ENCODE measurements at regions not wholly inside any gene's neighbourhood (a gene's known extent, or its start where the extent isn't known, plus 50 kb on each side); places are given as distances from the start of the nearest gene placed in this dataset.

DNA sequence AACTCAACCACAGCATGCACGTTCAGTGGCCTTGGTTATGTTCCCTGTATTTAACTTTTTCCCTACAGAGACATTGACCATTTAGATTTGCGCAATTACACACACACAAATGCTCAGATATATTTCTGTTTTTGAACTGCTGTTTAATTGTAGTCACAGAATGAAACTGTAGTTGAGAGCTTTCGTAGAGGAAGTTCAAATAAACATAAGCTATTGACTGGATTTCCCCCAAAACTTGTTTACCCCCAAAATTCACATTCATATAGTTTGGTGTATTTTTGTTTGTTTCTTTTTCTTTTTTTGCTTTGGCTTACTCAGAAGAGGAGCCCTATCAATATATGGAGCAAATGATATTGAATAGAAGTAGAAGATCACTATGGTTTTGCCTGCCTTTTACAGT lies 921.0 kb downstream of the ADGRL2 start:
- no peak for ATAC-seq

DNA sequence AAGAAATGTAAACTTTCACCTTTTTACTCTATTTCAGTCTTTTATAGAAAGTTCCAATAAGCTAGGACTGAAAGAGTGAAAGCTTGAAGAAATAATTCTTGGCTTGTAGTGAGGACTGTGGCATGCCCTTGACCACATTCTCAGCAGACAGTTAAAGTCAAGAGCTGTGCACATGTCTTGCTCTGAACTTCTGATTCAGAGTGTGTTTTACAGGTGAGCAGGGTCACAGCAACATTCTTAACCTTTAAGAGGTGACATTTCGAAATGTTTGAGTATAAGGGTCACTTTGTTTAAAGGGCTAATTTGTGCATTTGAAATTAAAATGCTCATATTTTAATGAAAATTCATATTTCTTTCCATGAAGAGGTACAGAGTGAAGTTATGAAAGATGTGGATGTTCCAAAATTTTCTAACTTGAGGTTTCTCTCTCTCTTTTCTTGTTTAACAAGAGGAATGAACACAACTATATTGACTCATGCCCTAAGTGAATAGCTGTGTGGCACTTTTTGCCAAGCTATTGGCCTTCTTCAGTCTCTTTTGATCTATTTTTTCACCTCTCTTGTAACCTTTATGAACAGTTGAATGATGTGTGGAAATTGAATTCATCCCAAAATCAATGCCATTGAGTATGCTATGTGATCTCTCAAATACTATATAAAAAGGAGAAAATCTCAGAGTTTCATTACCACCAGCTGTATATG lies 918.1 kb downstream of the ADGRL2 start:
- ATAC-seq, result no peak

DNA sequence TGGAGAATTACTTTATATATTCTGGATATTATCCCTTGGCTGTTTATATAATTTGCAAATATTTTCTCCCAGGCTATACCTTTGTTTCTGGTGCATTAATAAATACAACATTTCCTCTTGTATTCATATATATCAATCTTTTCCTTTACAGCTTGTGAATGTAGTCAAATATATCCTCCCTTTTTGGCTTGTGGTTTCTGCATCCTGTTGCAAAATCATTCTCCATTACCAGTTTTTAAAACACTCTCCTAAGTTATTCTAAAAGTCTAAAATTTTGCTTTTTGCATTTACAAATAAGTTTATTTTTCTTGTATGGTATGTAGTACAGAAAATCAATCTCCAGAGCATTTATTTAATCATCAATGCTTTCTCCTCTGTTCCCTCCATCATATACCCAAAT lies 909.4 kb downstream of the ADGRL2 start:
- ATAC-seq, result no peak

DNA sequence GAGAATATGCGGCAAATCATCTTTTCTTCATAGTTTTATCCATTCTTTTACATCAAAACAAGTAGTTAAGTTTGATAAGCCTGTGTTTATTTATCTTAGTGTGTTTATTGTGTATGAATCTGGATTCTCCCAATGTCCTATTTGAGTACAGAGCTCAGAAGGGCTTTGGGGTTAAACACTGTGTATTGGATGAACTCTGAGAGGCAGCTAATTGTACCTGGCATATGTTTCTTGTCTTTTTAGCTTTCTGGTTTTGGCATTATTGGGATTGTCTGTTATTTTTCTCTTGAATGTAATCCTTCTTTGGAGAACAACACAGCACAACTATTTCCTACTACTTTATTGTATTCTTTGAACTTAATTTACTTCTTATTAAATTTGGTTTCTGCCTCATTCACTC lies 906.9 kb downstream of the ADGRL2 start:
- no peak for ATAC-seq

DNA sequence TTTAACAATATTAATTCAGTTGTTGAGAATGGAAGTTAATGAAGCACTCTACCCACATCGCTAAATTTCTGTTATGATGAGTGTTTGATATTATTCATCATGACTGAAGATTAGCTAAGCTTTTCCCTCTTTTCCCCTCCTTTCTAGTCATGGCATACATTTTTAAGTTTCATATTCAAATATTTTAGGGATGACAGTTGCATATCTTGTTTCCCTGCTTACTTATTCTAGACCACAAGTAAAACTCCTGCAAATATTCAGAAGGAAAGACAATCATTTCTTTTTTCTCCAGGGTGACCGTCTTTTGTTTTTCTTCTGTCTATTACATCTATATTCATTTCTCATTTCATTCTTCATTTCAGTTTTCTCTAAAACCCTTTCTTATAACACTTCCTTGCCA lies 906.0 kb downstream of the ADGRL2 start:
- ATAC-seq, result no peak

DNA sequence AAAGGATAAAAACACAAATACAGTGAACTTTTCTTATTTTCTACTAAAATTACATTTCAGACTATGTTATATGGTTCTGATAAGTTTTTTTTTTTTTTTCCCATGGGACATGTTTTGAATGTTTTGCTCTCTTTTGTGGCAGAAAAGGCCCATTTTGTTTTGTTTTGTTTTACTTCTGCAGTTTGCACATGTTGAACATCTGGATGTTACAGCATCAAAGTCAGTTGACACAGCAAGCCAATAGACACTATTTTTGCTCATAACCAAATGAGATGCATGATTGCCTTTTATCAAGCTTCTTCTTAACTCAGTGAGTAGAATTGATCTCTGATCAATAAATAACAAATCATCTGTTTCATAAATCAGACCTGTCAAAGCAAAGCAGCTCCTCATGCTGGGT lies 904.2 kb downstream of the ADGRL2 start:
- no peak for ATAC-seq

DNA sequence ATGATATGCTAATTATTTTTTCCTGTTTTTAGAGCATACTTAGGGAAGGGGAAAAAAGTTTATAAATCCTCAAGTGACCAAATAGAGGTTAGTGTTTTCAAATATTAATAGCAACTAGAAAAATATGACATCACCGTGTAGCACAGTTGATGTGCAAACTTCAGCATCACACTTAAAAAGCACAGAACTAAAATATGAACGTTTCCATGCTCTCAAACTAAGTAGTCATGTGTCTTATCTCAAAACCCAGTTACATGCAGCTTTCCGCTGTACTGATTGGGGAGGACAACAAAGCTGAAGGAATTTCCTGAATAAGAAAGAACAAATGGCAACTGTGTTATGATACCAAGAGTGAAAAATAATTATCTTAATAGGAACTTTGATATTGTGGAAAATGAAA lies 903.7 kb downstream of the ADGRL2 start:
- no peak for ATAC-seq

DNA sequence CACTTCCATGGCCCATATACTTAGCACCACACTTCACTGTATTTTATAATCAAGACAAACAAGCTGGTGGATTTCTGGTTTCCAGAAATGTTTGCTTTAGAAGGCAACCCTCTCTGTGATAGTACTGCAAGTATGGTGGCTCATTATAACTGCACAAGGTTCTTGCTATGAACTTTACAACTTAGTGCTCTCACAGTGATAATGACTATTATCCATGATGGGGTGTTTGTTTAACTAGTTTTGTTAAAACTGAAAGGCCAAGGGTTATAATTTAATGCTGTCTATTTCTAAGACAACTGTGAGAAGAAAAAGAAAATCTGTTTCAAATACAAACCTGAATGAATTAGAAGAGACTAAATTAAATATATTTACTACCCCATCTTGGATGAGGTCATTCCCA lies 903.2 kb downstream of the ADGRL2 start:
- ATAC-seq, result no peak

DNA sequence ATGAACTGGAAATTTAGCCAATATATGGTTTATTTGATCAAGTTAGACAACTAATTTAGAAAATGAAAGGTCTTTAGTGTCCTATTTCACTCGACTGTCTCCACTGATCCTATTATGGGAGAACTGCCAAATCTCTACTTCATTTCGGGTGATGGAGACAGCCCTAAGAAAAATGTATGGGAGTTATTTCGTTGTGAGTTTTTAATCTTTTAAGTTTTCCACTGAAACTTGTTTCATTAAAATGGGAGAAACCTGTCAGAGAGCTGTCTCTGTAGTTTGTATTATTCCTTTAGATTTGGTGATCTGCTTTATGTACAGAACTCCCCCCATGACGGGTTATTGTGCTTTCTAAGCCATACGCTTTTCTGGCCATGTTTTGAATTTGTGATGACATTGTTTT lies 899.7 kb downstream of the ADGRL2 start:
- ATAC-seq, result no peak

DNA sequence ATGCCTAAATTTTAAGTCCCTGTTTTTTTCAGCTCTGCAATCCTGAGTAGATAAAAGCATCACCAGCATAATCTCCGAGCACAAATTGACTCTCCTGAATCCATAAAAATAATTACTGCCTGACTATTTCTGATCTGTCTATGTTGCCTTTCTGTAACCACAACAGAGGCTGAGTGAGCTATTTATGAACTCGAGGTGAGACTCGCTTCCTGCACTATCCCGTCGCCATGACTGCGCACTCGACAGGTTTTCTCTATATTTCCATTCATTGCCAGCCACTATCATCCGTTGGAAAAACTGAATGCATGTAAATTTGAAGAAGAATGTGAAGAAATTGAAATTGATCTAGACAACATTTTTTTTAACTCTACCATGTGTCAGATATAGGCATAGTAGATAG lies 897.2 kb downstream of the ADGRL2 start:
- ATAC-seq, result no peak

DNA sequence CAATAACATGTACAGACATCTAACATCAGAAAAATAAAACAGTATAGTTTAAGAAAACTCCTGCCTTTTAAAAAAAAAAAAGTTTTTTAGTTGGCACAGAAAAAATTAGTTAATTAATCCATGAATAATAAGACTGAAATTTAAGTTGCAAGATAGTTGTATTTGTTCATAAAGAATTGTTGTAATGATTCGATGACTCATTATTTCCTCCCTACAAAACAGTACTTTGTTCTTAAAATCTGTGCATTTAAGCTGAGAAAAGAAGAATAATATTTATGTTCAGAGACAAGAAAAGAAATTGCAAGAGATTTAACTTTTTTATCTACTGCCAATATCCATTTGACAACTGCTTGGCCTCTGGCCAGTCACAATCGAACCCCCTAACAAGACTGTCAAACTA lies 894.7 kb downstream of the ADGRL2 start:
- ATAC-seq, result no peak

DNA sequence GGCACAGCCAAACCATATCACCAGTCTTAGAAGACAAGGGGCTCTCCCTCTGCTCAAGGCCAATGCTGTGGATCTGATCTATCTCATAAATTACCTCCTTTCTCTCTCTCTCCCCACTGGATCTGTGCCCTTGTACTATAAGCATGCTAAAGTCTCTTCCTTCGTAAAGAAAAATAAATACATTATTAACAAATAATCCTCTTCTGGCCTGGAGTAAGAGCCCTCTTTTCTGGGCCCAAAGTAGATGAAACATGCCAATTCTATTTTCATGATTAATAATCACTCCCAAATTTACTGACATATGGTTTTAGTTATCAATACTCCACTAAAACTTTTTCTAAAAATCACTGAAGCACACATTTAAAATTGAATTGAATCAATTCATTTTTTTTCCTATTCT lies 889.7 kb downstream of the ADGRL2 start:
- no peak for ATAC-seq

DNA sequence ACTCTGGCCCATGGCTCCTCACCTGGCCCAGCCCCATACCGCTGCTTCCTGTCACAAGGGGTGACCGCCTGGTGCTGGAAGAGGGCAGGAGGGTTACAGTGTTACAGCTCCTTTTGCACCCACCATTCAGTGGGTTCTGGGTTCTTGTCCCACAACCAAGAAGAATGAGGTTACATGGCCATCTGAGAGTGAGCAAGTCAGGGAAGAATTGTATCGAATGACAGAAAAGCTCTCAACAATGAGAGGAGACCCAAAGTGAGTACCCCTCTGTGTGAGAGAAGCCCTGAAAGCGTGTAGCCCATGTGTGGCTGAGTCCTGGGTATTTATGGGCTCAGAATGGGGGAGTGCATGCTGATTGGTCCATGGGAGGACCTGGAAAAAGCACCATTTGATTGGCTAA lies 888.5 kb downstream of the ADGRL2 start:
- no peak for ATAC-seq

DNA sequence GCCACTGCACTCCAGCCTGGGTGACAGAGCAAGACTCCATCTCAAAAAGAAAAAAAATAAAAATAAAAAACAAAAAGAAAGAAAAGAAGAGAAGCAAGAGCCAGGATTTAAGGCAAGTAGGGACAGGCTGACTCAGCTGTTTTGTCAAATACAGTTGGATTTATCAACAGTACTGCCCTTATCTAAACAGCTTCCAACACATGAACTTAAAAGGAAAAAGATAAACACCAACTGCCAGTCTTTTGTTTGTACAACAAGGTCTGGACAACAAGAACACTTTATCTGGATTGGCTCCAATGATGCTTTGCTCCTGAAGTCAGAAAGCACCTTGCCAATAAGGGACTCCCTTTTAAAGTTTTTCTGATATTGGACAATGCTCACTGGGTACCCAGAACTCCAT lies 886.0 kb downstream of the ADGRL2 start:
- ATAC-seq, result no peak

DNA sequence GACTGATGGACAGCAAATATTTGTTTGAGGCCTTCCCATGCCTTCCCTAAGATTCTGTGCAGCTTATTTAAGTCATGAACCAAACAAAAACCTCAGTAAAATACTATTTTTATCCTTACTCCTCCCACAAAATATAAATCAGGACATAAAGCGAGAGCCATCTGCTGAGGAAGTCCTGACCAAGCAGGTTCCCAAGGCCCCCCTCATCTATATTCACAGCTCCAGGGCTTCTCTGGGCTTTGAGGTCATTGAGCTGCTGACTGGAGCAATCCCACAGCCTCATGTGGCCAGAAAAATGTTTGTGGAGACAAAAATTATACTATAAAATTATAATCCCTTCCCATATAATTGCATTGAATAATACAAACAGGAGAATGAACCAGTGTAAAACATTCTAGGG lies 846.2 kb downstream of the ADGRL2 start:
- no peak for ATAC-seq

DNA sequence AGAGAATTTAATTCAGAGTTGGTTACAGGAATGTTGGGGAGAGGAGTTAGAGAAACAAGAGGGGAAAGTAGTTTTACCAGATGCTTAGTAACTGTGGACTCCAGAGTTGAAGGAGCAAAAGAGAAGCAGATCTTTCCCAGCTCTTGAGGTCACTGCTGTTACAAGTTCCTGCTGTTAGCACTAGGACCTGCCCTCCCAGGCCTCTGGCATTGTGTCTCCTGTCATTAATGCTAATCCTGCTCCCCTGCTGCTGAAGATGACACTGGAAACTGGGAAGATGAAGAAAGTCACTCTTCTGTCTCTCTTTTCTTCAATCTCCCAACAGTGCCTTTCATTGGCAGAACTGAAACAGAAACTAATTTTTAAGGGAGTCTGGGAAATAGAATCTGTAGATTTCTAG lies 845.6 kb downstream of the ADGRL2 start:
- no peak for ATAC-seq

DNA sequence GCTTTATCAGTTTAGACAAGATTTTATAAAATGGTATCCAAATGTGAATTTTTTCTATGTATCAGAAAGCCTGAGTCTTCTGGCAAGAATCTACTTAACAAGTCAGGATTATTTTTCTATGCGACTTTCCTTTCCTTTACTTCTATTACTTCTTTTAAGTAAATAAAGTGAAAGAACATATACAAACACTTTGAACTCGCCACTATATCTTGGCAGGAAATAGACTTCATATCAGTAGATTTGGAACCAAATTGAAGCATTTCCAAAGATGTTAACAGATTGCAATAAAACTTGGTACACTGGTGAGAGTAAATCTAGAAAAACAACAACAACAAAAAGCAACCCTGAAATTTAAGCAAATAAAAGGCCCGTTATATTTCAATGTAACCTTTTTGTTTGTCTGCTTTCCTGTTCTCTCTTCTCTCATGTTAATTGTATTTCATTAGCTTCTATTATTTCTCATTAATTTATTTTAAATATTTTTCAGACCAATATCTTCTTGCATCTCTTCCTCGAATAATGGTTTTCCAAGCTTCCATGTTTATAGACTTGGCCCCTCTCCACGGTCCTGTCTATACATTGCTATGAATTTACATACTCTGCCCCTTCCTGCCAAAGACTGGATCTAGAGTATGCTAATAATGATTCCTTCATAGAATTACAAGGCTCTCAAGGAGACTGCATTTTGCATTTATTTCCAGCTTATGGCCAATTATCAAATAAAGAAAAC lies 843.6 kb downstream of the ADGRL2 start:
- ATAC-seq, result no peak

DNA sequence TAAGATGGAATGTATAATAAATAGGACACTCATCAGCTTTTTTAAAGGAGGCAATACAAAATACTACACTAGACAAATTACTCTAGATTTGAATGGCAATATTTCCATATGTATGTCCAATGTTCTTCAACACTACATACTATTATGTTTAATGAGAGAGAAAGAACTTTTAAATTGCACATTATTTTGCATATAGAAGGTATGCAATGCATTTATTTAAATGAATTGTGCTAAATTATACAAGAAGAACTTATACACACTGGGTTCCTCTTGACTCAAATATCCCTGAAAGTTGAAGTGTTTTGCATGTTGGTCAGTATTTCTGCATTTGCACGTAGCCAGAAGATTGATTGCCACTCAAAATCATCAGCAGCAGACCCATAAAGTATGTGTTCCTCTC lies 839.6 kb downstream of the ADGRL2 start:
- ATAC-seq, result no peak

DNA sequence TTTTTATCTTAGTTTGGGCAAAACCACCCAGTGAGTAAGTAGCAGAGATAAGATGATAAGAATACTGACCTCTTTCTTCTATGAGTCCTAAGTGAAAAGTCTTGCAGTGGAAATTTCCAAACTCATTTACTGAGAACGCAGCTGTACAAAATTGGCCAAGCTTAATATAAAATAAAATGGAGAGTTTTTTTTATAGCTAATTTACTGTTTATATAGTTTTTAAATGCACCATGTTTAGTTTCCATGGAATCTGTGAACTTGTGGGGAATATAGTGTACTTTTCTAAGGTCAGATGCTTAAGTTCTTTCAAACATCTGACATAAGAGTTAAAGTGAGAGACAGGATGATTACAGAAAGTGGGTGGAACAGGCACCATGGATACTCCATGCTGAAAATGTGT lies 833.5 kb downstream of the ADGRL2 start:
- no peak for ATAC-seq

DNA sequence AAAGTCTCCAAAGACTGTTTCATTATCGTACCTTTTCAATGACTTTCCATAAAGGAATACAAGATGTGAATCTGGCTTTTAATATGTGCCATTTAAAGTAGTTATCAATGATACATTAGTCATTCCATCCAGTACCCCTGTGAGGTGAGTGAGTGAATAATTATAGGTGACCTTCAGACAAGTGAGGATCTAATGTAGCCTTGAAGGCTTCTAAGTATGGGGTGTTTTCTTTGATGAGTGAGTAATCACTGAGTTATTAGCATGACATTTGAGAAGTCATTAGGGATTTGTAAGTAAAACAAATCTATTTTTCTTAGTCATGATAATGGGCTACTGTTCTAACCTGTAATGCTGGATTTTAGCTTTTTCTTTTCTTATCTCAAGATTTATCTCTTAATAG lies 831.4 kb downstream of the ADGRL2 start:
- no peak for ATAC-seq

DNA sequence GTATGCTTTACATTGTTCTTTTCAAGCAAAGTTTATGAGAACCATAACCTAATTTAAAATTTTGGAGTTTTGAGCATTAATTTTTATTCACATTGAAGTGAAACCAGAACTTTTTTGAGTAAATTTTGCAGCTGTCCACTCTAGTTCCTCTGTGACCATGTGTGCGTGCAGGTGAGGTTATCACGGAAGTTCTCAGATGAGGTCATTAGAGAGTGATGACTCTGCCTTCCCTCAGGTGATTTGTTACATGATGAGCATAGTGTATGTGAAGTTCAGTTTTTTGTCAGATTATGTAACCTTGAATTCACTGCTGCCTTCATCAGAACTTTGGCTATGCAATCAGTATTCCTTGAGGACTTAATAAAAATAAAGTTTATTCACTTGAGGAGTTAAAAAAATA lies 828.2 kb downstream of the ADGRL2 start:
- ATAC-seq, result no peak

DNA sequence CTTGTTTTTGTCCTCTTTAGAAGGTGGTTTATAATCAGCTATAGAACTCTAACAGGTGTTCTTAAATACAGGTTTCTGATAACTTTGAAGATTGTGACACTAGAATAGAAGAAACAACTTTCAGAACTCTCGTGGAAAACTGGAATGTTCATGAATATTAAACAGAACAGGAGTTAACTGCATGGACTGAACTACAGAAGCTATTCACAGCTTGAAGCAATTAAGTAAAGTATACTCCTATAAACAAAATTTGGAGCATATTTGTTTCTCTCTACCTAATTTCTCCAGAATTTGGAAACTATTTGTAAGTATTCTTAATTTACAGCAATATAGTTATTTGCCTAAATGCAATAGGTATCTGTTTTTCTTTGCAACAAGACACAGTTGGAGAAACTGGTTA lies 824.8 kb downstream of the ADGRL2 start:
- no peak for ATAC-seq

DNA sequence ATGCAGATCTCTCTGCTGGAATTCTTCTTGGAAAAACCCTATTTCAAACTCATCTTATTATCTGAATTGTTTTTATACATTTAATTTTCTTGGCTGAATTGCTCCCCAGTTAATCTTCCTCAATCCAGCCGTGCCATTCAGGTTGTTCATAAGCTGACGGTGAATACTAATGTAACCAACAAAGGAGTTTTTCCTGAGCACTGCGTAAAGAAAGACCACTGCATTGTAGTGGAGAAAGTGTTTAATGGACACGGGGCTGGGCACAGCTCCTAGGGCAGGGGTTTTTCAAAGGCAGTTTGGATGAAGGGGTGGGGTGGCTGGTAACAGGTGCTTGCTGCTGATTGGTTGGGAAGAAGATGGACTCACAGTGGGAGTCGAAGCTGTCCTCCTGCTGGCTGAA lies 820.3 kb downstream of the ADGRL2 start:
- no peak for ATAC-seq

DNA sequence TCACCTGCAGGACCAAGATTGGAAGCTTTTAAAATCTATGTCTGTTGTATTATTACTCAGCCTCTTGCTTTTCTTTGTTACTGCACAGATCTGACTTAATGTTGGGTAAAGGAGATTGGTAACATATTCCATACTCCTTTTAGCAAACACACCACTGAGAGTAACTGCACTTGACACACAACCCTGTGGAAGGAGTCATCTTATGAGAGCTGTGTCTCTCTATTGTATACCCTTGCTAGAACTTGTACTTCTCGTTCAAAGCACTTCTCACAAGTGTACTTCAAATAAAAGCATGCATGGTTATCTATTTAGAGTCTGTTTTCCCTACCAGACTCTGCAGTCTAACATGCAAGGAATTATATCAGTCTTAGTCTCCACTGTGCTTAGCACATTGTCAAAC lies 813.4 kb downstream of the ADGRL2 start:
- no peak for ATAC-seq

DNA sequence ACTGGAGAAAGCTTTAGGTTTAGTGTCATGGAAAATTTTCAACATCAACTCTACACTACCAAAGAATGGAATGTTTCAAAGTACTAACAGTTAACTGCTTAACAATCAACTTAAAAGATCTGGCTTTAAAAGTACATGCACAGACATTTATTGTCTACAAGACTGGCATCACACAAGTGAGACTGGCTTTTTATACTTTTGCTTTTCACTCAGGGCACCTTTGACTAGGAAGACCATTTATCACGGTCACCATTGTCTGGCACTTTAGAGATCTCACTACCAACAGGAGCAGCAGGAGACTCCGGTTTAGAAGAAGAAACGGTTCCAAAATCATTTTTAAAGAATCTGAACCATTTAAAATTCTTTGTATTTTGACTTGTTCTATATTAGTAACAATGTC lies 812.3 kb downstream of the ADGRL2 start:
- ATAC-seq, result no peak

Measured in activated CD4-positive, CD25-positive, alpha-beta regulatory T cell treated with anti-CD3 and anti-CD28 coated beads, Interleukin-2, amount 50 U/mL, for 24 hours (primary cell).